HFFc6 (cell line): ENCODE measurements at regions not wholly inside any gene's neighbourhood (a gene's known extent, or its start where the extent isn't known, plus 50 kb on each side); places are given as distances from the start of the nearest gene placed in this dataset.

Experiments
- DNase-seq: peaks from one replicate; pipeline ENCODE4 v3.0.0-alpha.2; 2018
- H3K27ac Mint-ChIP-seq: 2 replicates; pipeline ENCODE4 v1.8.0; 2020; ENCODE audit warnings: mild to moderate bottlenecking, mixed read lengths
- H3K27me3 Mint-ChIP-seq: 2 replicates; pipeline ENCODE4 v1.8.0; 2021; ENCODE audit warnings: mild to moderate bottlenecking, moderate library complexity, mixed read lengths; ENCODE audit not compliant: insufficient read depth
- H3K36me3 Mint-ChIP-seq: 2 replicates; pipeline ENCODE4 v1.8.0; 2021; ENCODE audit warnings: low read depth, mixed read lengths
- H3K4me1 Mint-ChIP-seq: 2 replicates; pipeline ENCODE4 v1.8.0; 2020; ENCODE audit warnings: low read depth, mixed read lengths
- H3K4me3 Mint-ChIP-seq: 2 replicates; pipeline ENCODE4 v1.8.0; 2020; ENCODE audit warnings: mild to moderate bottlenecking, moderate library complexity, mixed read lengths
- H3K9me3 Mint-ChIP-seq: 2 replicates; pipeline ENCODE4 v1.8.0; 2020; ENCODE audit warnings: mild to moderate bottlenecking, mixed read lengths
- CTCF ChIP-seq: fragments of 200-600 bp; sonication (generic); IDR thresholded peaks from 2 replicates; pipeline ENCODE4 v1.5.0; 2021; ENCODE audit warnings: antibody characterized with exemption, mild to moderate bottlenecking

- TF ChIP-seq CTCF = no peak
- Mint-ChIP-seq H3K36me3 (peaks cover 4% of the 10 kb centered on the region; the same call in 1 of the 2 replicates), H3K9me3 (no peaks in the 10 kb centered on the region), H3K27ac (no peak overlapping the region), H3K4me1 (peaks cover 69% of the 10 kb centered on the region), H3K27me3 (peaks cover 1% of the 10 kb centered on the region; the same call in 1 of the 2 replicates), H3K4me3 (no peak overlapping the region)
- DNase-seq = no peak
These were observed 164.9 kb upstream of the PAPPA start for GRCh38 chr9:115988701-115989100.

GRCh38 chr9:115989831-115990230, 163.8 kb upstream of the PAPPA start:
- H3K36me3 Mint-ChIP-seq = peaks cover 4% of the 10 kb centered on the region; the same call in 1 of the 2 replicates
- TF ChIP-seq CTCF = no peak
- H3K4me1 Mint-ChIP-seq = peaks cover 80% of the 10 kb centered on the region
- H3K9me3 Mint-ChIP-seq = no peaks in the 10 kb centered on the region
- no peak overlapping the region for H3K27ac Mint-ChIP-seq
- no peak overlapping the region for H3K4me3 Mint-ChIP-seq
- no peak for DNase-seq
- H3K27me3 Mint-ChIP-seq = no peaks in the 10 kb centered on the region

- no peaks in the 10 kb centered on the region for H3K9me3 Mint-ChIP-seq
- H3K27me3 Mint-ChIP-seq = no peaks in the 10 kb centered on the region
- peaks cover 4% of the 10 kb centered on the region; the same call in 1 of the 2 replicates for H3K36me3 Mint-ChIP-seq
- H3K4me1 Mint-ChIP-seq = peaks cover 89% of the 10 kb centered on the region
- DNase-seq = peak; percentile 92
- H3K4me3 Mint-ChIP-seq = no peak overlapping the region
- peak overlapping the region; percentile 58 for H3K27ac Mint-ChIP-seq
- peak; percentile 72 for TF ChIP-seq CTCF
These were observed 160.8 kb upstream of the PAPPA start for GRCh38 chr9:115992834-115993233.

GRCh38 chr9:115997923-115998322, 155.7 kb upstream of the PAPPA start:
- Mint-ChIP-seq H3K4me1 (peaks cover 84% of the 10 kb centered on the region), H3K27me3 (no peaks in the 10 kb centered on the region)

GRCh38 chr9:115998666-115999065, 154.9 kb upstream of the PAPPA start:
- no peak for TF ChIP-seq CTCF
- H3K27ac Mint-ChIP-seq = peak overlapping the region; percentile 73
- no peaks in the 10 kb centered on the region for H3K27me3 Mint-ChIP-seq
- peaks cover 79% of the 10 kb centered on the region for H3K4me1 Mint-ChIP-seq
- H3K9me3 Mint-ChIP-seq = no peaks in the 10 kb centered on the region
- H3K4me3 Mint-ChIP-seq = no peak overlapping the region
- 0 out of 2 replicates have a peak, but pooled peaks cover 4% of the 10 kb centered on the region for H3K36me3 Mint-ChIP-seq
- DNase-seq = no peak

More at GRCh38 chr9:115997923-115998322, 155.7 kb upstream of the PAPPA start:
- Mint-ChIP-seq H3K9me3 (no peaks in the 10 kb centered on the region), H3K27ac (peak overlapping the region; percentile 73), H3K4me3 (no peak overlapping the region), H3K36me3 (0 out of 2 replicates have a peak, but pooled peaks cover 4% of the 10 kb centered on the region)
- TF ChIP-seq CTCF = no peak
- peak; percentile 79 for DNase-seq
